Epithelial cell of proximal tubule (primary cell): ENCODE measurements at regions not wholly inside any gene's neighbourhood (a gene's known extent, or its start where the extent isn't known, plus 50 kb on each side); places are given as distances from the start of the nearest gene placed in this dataset.

Experiments
- DNase-seq: peaks from one replicate; pipeline ENCODE4 v3.0.0-alpha.2; 2011; ENCODE audit warnings: low read depth
- H3K4me3 ChIP-seq: 2 replicates; pipeline ENCODE4 v1.5.1; 2011; ENCODE audit warnings: low read depth, mild to moderate bottlenecking, low read length
- TF ChIP-seq, protein P1 (sequence below): conservative IDR thresholded peaks from 2 replicates; pipeline ENCODE4 v1.5.1; 2012; ENCODE audit warnings: low read depth, mild to moderate bottlenecking, low read length

DNA sequence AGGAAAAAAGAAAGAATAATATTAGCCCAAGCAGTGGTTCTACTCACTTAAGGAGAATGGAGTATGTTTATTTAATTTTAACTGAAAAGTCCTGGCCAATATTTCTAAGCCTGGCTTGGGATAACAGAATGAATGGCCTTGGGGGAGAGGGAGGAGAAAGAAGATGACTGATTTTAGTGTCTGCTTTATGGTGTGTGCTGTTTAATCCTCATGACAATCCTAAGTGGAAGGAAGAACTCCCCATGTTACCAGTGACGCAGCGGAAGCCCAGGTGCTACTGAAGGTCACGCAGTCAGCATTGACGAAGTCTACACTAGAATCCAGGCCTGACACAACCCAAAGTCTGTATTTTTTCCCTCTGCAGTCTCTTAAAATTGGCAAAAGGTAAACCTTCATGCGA lies 50.5 kb downstream of the PALM2AKAP2 start:
- TF ChIP-seq, protein P1, sequence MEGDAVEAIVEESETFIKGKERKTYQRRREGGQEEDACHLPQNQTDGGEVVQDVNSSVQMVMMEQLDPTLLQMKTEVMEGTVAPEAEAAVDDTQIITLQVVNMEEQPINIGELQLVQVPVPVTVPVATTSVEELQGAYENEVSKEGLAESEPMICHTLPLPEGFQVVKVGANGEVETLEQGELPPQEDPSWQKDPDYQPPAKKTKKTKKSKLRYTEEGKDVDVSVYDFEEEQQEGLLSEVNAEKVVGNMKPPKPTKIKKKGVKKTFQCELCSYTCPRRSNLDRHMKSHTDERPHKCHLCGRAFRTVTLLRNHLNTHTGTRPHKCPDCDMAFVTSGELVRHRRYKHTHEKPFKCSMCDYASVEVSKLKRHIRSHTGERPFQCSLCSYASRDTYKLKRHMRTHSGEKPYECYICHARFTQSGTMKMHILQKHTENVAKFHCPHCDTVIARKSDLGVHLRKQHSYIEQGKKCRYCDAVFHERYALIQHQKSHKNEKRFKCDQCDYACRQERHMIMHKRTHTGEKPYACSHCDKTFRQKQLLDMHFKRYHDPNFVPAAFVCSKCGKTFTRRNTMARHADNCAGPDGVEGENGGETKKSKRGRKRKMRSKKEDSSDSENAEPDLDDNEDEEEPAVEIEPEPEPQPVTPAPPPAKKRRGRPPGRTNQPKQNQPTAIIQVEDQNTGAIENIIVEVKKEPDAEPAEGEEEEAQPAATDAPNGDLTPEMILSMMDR, result no peak
- H3K4me3 ChIP-seq, result no peak overlapping the region
- DNase-seq, result no peak

DNA sequence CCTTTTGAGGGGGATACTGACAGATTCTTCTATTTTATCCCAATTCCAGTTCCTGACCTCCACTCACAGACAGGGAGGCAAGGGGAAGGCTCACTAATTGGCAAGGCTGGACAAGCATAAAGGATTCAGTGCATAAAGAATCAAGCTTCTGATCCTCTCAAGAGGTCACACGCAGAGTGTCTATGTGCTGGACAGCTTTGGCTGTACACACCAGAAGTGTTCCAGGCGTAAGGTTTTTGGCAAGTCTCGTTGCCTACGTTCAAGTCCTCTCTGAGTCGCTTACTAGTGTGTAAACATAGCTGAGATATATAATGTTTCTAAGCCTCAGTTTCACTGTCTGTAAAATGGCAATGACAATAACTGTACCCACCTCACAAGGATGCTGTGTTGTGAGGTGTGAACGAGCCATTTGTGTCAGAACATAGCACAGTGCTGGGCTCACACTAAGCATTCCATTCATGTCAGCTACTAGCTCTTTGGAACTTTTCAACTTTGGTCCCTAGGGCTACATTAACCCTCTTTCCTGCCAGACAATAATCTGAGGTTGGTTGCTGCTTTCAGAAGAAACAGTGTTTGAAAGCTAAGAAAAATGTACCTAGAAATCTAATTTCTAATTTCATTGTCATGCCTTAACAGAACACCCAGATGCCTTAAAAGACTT lies 52.1 kb downstream of the PALM2AKAP2 start:
- no peak for DNase-seq
- no peak overlapping the region for H3K4me3 ChIP-seq
- TF ChIP-seq, protein P1, result no peak

DNA sequence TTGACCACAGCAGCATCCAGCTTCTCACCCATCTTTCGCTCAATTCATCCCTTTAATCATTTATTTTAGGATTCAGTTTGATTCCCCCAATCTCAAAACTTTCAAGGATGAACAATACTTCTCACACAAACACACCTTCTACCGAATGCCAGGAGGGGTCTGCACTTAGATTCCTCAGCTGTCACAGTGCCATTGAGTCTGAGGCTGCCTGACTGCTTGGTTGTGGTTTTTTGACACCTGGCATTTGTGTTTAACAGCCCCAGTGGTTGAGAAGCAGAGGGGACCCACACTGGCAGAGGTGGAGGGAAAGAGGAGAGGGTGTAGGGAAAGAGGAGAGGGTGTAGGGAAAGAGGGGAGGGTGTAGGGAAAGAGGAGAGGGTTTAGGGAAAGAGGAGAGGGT lies 54.9 kb downstream of the PALM2AKAP2 start:
- DNase-seq, result no peak
- H3K4me3 ChIP-seq, result no peak overlapping the region
- TF ChIP-seq, protein P1, result no peak

DNA sequence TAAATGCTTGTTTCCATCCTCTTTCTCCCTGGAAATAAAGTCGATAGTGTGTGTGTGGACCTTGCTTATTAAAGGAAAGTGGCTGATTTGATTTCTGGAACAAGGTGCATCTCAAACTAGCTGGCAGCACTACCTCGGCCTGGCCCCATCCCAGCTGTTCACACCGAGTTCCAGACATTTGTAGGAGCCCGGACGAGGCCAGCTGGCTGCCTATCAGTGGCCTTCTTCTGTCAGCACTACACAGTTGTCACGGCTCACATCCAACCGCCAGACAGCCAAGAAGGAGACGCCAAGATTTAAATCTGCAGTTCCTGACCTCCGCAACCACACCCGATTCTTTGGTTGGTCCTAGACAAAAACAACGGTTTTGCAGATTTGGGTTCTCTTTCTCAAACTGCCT lies 63.6 kb downstream of the PALM2AKAP2 start:
- TF ChIP-seq, protein P1, result no peak
- H3K4me3 ChIP-seq, result no peak overlapping the region
- DNase-seq, result no peak

DNA sequence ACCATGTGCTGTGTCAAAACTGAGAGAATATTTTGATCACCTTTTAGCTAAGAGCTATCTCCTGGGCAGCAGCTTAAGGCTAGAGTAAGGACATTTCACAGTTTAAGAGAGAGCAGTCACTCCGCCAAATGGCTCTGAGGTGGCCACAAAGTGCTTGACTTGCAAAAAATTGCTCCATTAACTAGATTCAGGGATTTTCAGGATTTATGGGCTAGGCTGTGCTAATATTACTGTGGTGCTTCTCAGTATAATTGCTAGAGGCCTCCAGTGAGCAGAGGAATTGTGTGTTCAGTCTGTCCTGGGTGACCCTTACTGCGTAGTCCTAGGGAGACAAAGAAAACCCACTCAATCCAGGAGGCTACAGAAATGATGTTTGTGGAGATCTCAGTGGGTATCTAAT lies 65.2 kb downstream of the PALM2AKAP2 start:
- no peak overlapping the region for H3K4me3 ChIP-seq
- TF ChIP-seq, protein P1, result no peak
- no peak for DNase-seq

DNA sequence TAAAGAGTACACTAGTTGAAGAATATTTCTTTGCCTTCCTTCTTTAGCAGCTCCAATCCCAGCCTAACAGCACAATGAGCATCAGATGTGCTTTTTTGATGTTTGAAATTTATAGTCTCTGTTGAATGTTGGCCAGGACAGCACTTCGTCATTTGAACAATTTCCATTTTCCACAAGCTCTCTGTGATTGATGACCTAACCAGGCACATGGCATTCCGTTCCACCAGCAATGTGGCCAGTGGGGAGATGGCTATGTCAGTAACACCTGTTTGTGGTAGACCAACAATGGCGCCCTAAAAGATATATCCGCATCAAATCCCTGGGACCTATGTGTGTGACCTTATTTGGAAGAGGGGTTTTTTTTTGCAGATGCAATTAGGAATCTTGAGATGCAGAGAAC lies 66.8 kb downstream of the PALM2AKAP2 start:
- H3K4me3 ChIP-seq, result no peak overlapping the region
- no peak for DNase-seq
- TF ChIP-seq, protein P1, result no peak

DNA sequence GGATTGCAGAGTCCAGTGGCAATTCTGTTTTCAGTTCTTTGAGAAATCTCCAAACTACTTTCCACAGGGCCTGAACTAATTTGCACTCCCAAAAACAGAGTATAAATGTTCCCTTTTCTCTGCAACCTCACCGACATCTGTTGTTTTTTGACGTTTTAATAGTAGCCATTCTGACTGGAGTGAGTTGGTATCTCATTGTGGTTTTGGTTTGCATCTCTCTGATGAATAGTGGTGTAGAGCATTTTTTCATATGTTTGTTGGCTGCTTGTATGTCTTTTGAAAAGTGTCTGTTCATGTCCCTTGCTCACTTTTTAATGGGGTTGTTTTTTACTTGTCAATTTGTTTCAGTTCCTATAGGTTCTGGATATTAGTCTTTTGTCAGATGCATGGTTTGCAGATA lies 72.6 kb downstream of the PALM2AKAP2 start:
- no peak overlapping the region for H3K4me3 ChIP-seq
- TF ChIP-seq, protein P1, result no peak
- no peak for DNase-seq
